OCI-LY7 (cell line): ENCODE measurements at regions not wholly inside any gene's neighbourhood (a gene's known extent, or its start where the extent isn't known, plus 50 kb on each side); places are given as distances from the start of the nearest gene placed in this dataset.

Experiments
- BruUV-seq: library from RNA; stranded (reverse); fragments of 400-500 nt; replicated peaks from 2 replicates; lab custom pipeline; 2021; lab: Mats Ljungman, UMichigan
- CTCF ChIA-PET: fragments of 300-600 bp; sonication (Branson Sonifier 250); formaldehyde crosslinking; loops from one replicate; lab custom pipeline; 2022; ENCODE audit warnings: antibody characterized with exemption; ENCODE audit not compliant: unreplicated experiment; lab: Charles Lee
- POLR2A ChIA-PET: fragments of 300-600 bp; sonication (Branson Sonifier 250); formaldehyde crosslinking; loops from one replicate; lab custom pipeline; 2022; ENCODE audit warnings: antibody characterized with exemption; lab: Charles Lee
- DNase-seq: peaks from one replicate; pipeline ENCODE4 v3.0.0-alpha.2; 2015; ENCODE audit warnings: low spot score
- H2AFZ ChIP-seq: fragments of 200-600 bp; sonication (generic), shearing (Covaris generic); 2 replicates; pipeline ENCODE4 v1.6.1; 2014; ENCODE audit warnings: mild to moderate bottlenecking, antibody characterized with exemption, low read length, moderate library complexity
- H3K27ac ChIP-seq: fragments of 200-600 bp; sonication (generic); 2 replicates; pipeline ENCODE4 v1.5.1; 2014; ENCODE audit warnings: mixed run types, low read depth, mild to moderate bottlenecking, moderate library complexity, low read length, inconsistent platforms; ENCODE audit not compliant: poor library complexity, severe bottlenecking
- H3K36me3 ChIP-seq: fragments of 200-600 bp; sonication (generic); 2 replicates; pipeline ENCODE4 v1.6.1; 2014; ENCODE audit warnings: mild to moderate bottlenecking, antibody characterized with exemption, low read length, moderate library complexity, mixed read lengths; ENCODE audit not compliant: insufficient read depth
- H3K4me1 ChIP-seq: fragments of 200-600 bp; sonication (generic); 2 replicates; pipeline ENCODE4 v1.5.1; 2014; ENCODE audit warnings: mild to moderate bottlenecking, low read length; ENCODE audit not compliant: insufficient read depth, poor library complexity, severe bottlenecking
- H3K4me2 ChIP-seq: fragments of 200-600 bp; sonication (generic); 2 replicates; pipeline ENCODE4 v1.6.1; 2014; ENCODE audit warnings: mild to moderate bottlenecking, low read length
- H3K4me3 ChIP-seq: fragments of 200-600 bp; sonication (generic); 2 replicates; pipeline ENCODE4 v1.5.1; 2014; ENCODE audit warnings: mild to moderate bottlenecking, low read depth, low read length; ENCODE audit not compliant: poor library complexity, severe bottlenecking
- H3K79me2 ChIP-seq: fragments of 200-600 bp; sonication (generic); 2 replicates; pipeline ENCODE4 v1.6.1; 2016; ENCODE audit warnings: low read depth, mild to moderate bottlenecking, low read length, moderate library complexity, mixed read lengths; ENCODE audit not compliant: insufficient read depth
- H3K9me2 ChIP-seq: fragments of 200-600 bp; sonication (generic); 2 replicates; pipeline ENCODE4 v1.6.1; 2016; ENCODE audit warnings: mild to moderate bottlenecking, low read length, mixed read lengths; ENCODE audit not compliant: insufficient read depth
- H3K9me3 ChIP-seq: fragments of 200-600 bp; sonication (generic); 2 replicates; pipeline ENCODE4 v1.6.1; 2014; ENCODE audit warnings: mild to moderate bottlenecking, mixed run types, low read length, mixed read lengths
- H4K20me1 ChIP-seq: fragments of 200-600 bp; sonication (generic); 2 replicates; pipeline ENCODE4 v1.6.1; 2014; ENCODE audit warnings: mild to moderate bottlenecking, antibody characterized with exemption, low read length, moderate library complexity, mixed read lengths; ENCODE audit not compliant: insufficient read depth
- CTCF ChIP-seq: fragments of 200-600 bp; sonication (generic); conservative IDR thresholded peaks from 2 replicates; pipeline ENCODE4 v1.5.1; 2014; ENCODE audit warnings: mild to moderate bottlenecking, antibody characterized with exemption, low read length, moderate library complexity, mixed read lengths
- EZH2phosphoT487 ChIP-seq: fragments of 200-600 bp; sonication (generic); IDR thresholded peaks from 2 replicates; pipeline ENCODE4 v1.6.1; 2018; ENCODE audit warnings: low read depth, borderline replicate concordance, mild to moderate bottlenecking, mixed run types, antibody characterized with exemption, low read length, moderate library complexity, mixed read lengths
- intact Hi-C: fragments of 100-400 bp; cut with micrococcal nuclease; formaldehyde crosslinking; loops from one replicate; pipeline ENCODE4 v1.10.0; 2022; ENCODE audit not compliant: unreplicated experiment

GRCh38 chr1:43024905-43025304, 66.2 kb upstream of the SLC2A1 start:
- no peaks in the 10 kb centered on the region for H3K79me2 ChIP-seq
- H3K4me1 ChIP-seq = no peaks in the 10 kb centered on the region
- no peaks in the 10 kb centered on the region for H3K9me2 ChIP-seq
- no peak overlapping the region for H3K4me2 ChIP-seq
- no peak overlapping the region for H2AFZ ChIP-seq
- no peaks in the 10 kb centered on the region for H3K36me3 ChIP-seq
- no peak overlapping the region for H3K4me3 ChIP-seq
- POLR2A ChIA-PET = no interaction called here
- intact Hi-C loops = no loop called here
- no peak for TF ChIP-seq EZH2phosphoT487
- no peak for TF ChIP-seq CTCF
- no peaks in the 10 kb centered on the region for H4K20me1 ChIP-seq
- DNase-seq = no peak
- no peaks in the 10 kb centered on the region for H3K9me3 ChIP-seq
- CTCF ChIA-PET = no interaction called here
- no TSS peak for BruUV-seq
- no peak overlapping the region for H3K27ac ChIP-seq

- Histone ChIP-seq H3K4me1 (no peaks in the 10 kb centered on the region), H3K4me3 (no peak overlapping the region), H2AFZ (no peak overlapping the region), H3K4me2 (no peak overlapping the region), H3K9me2 (no peaks in the 10 kb centered on the region), H3K79me2 (no peaks in the 10 kb centered on the region), H3K27ac (no peak overlapping the region), H3K36me3 (no peaks in the 10 kb centered on the region), H4K20me1 (no peaks in the 10 kb centered on the region), H3K9me3 (no peaks in the 10 kb centered on the region)
- ChIA-PET CTCF (no interaction called here), POLR2A (no interaction called here)
- intact Hi-C loops = no loop called here
- no TSS peak for BruUV-seq
- TF ChIP-seq CTCF (no peak), EZH2phosphoT487 (no peak)
- no peak for DNase-seq
Observed at GRCh38 chr1:43021547-43022474, 63.1 kb upstream of the SLC2A1 start.

- ChIA-PET CTCF (no interaction called here), POLR2A (interaction anchor here (0.6 kb wide), 1 partner anchor 476 kb away, joined by 3 read pairs; no protein-coding TSS in a partner anchor)
- Histone ChIP-seq H3K27ac (no peak overlapping the region), H4K20me1 (no peaks in the 10 kb centered on the region), H3K4me3 (no peak overlapping the region), H2AFZ (no peak overlapping the region), H3K9me3 (no peaks in the 10 kb centered on the region), H3K36me3 (no peaks in the 10 kb centered on the region), H3K4me1 (no peaks in the 10 kb centered on the region), H3K9me2 (no peaks in the 10 kb centered on the region), H3K79me2 (no peaks in the 10 kb centered on the region), H3K4me2 (no peak overlapping the region)
- no peak for DNase-seq
- intact Hi-C loops = no loop called here
- BruUV-seq = no TSS peak
- TF ChIP-seq EZH2phosphoT487 = no peak
Observed at GRCh38 chr1:43019226-43019625, 60.6 kb upstream of the SLC2A1 start.
